ENCODE measurements at regions not wholly inside any gene's neighbourhood (a gene's known extent, or its start where the extent isn't known, plus 50 kb on each side); places are given as distances from the start of the nearest gene placed in this dataset.

- no peak for DNase-seq (ENCODE audit: low read depth)
- TF ChIP-seq CTCF (conservative IDR thresholded peaks at IDR 0.05; ENCODE audit: low read depth, low read length), result no peak
- no peak overlapping the region for H3K4me3 ChIP-seq (ENCODE audit: low read length)
Measured at GRCh38 chr2:129819855-129820254, 159.6 kb upstream of the RAB6C start.

GRCh38 chr2:129820908-129821307 lies 158.6 kb upstream of the RAB6C start:
- DNase-seq (ENCODE audit: low read depth), result no peak
- H3K4me3 ChIP-seq (ENCODE audit: low read length), result no peak overlapping the region
- TF ChIP-seq CTCF (conservative IDR thresholded peaks at IDR 0.05; ENCODE audit: low read depth, low read length), result no peak

GRCh38 chr2:129821445-129821844 lies 158.0 kb upstream of the RAB6C start:
- DNase-seq (ENCODE audit: low read depth), result no peak
- no peak overlapping the region for H3K4me3 ChIP-seq (ENCODE audit: low read length)
- TF ChIP-seq CTCF (conservative IDR thresholded peaks at IDR 0.05; ENCODE audit: low read depth, low read length), result no peak

GRCh38 chr2:129823044-129823443 lies 156.4 kb upstream of the RAB6C start:
- H3K4me3 ChIP-seq (ENCODE audit: low read length), result no peak overlapping the region
- TF ChIP-seq CTCF (conservative IDR thresholded peaks at IDR 0.05; ENCODE audit: low read depth, low read length), result no peak
- no peak for DNase-seq (ENCODE audit: low read depth)

GRCh38 chr2:129827311-129828090 lies 152.0 kb upstream of the RAB6C start:
- no peak for TF ChIP-seq CTCF (conservative IDR thresholded peaks at IDR 0.05; ENCODE audit: low read depth, low read length)
- no peak for DNase-seq (ENCODE audit: low read depth)
- H3K4me3 ChIP-seq (ENCODE audit: low read length), result no peak overlapping the region

GRCh38 chr2:129828792-129829191 lies 150.7 kb upstream of the RAB6C start:
- no peak overlapping the region for H3K4me3 ChIP-seq (ENCODE audit: low read length)
- no peak for DNase-seq (ENCODE audit: low read depth)
- no peak for TF ChIP-seq CTCF (conservative IDR thresholded peaks at IDR 0.05; ENCODE audit: low read depth, low read length)

- no peak for TF ChIP-seq CTCF (conservative IDR thresholded peaks at IDR 0.05; ENCODE audit: low read depth, low read length)
- no peak for DNase-seq (ENCODE audit: low read depth)
- H3K4me3 ChIP-seq (ENCODE audit: low read length), result no peak overlapping the region
Measured at GRCh38 chr2:129829588-129829987, 149.9 kb upstream of the RAB6C start.

All from retinal pigment epithelial cell (primary cell).